Keratinocyte (primary cell): ENCODE measurements at regions not wholly inside any gene's neighbourhood (a gene's known extent, or its start where the extent isn't known, plus 50 kb on each side); places are given as distances from the start of the nearest gene placed in this dataset.

Experiments
- DNase-seq: peaks from one replicate; pipeline ENCODE4 v3.0.0-alpha.2; 2011; ENCODE audit warnings: low read depth, missing footprints, low spot score
- FAIRE-seq: peaks from 2 replicates; lab custom pipeline; 2011; peaks lifted over from hg19 to GRCh38; lab: Jason Lieb, UNC
- H2AFZ ChIP-seq: 2 replicates; pipeline ENCODE4 v1.6.0; 2012; ENCODE audit warnings: low read length, control low read depth, inconsistent platforms; ENCODE audit not compliant: control insufficient read depth
- H3K27ac ChIP-seq: 2 replicates; pipeline ENCODE4 v1.5.1; 2011; ENCODE audit warnings: low read length; ENCODE audit not compliant: control insufficient read depth, insufficient read depth
- H3K27me3 ChIP-seq: 3 replicates; pipeline ENCODE4 v1.6.0; 2011; ENCODE audit warnings: low read length; ENCODE audit not compliant: control insufficient read depth, insufficient read depth; ENCODE audit errors: extremely low read depth
- H3K36me3 ChIP-seq, 2 experiments: 2 replicates in 1 of 2; 3 replicates in 1 of 2; pipeline ENCODE4 v1.5.1; 2011; ENCODE audit warnings: low read length in 2 of 2, mild to moderate bottlenecking in 1 of 2; ENCODE audit not compliant: control insufficient read depth in 2 of 2, insufficient read depth in 2 of 2; ENCODE audit errors: extremely low read depth in 1 of 2
- H3K4me1 ChIP-seq: 3 replicates; pipeline ENCODE4 v1.5.1; 2011; ENCODE audit warnings: low read length; ENCODE audit not compliant: control insufficient read depth, insufficient read depth; ENCODE audit errors: extremely low read depth
- H3K4me2 ChIP-seq: 3 replicates; pipeline ENCODE4 v1.6.0; 2011; ENCODE audit warnings: low read depth, low read length; ENCODE audit not compliant: control insufficient read depth, insufficient read depth; ENCODE audit errors: extremely low read depth
- H3K4me3 ChIP-seq, 3 experiments: fragments of 200-600 bp in 1 of 3; sonication (generic) in 1 of 3; 2 replicates in 2 of 3; 3 replicates in 1 of 3; pipeline ENCODE4 v1.5.1; 2011 to 2016; ENCODE audit warnings: low read length in 3 of 3, mild to moderate bottlenecking in 3 of 3, control low read depth in 2 of 3, inconsistent platforms in 1 of 3, low read depth in 1 of 3, mixed read lengths in 1 of 3, mixed run types in 1 of 3, moderate library complexity in 1 of 3; ENCODE audit not compliant: control insufficient read depth in 2 of 3, insufficient read depth in 2 of 3; ENCODE audit errors: extremely low read depth in 1 of 3
- H3K79me2 ChIP-seq: 2 replicates; pipeline ENCODE4 v1.6.0; 2012; ENCODE audit warnings: low read length; ENCODE audit not compliant: control insufficient read depth, insufficient read depth
- H3K9ac ChIP-seq: 3 replicates; pipeline ENCODE4 v1.6.0; 2011; ENCODE audit warnings: low read length; ENCODE audit not compliant: control insufficient read depth, insufficient read depth; ENCODE audit errors: extremely low read depth
- H3K9me1 ChIP-seq: 3 replicates; pipeline ENCODE4 v1.6.0; 2011; ENCODE audit warnings: low read length; ENCODE audit not compliant: control insufficient read depth, insufficient read depth; ENCODE audit errors: extremely low read depth
- H3K9me3 ChIP-seq: 2 replicates; pipeline ENCODE4 v1.5.1; 2012; ENCODE audit warnings: low read depth, low read length; ENCODE audit not compliant: control insufficient read depth
- H4K20me1 ChIP-seq: 3 replicates; pipeline ENCODE4 v1.6.0; 2011; ENCODE audit warnings: low read length; ENCODE audit not compliant: control insufficient read depth, insufficient read depth; ENCODE audit errors: extremely low read depth
- EZH2 ChIP-seq: IDR thresholded peaks from one replicate; pipeline ENCODE4 v1.6.1; 2012; ENCODE audit warnings: inconsistent platforms, mild to moderate bottlenecking, low read length, moderate library complexity
- dilution Hi-C: fragments of 300-500 bp; cut with MboI; formaldehyde crosslinking; loops from one replicate; pipeline ENCODE4 v1.7.0; 2020; ENCODE audit warnings: low sequenced_read_pairs; ENCODE audit not compliant: extremely low pct_ligation_motif_present
- TF ChIP-seq, protein P1 (sequence below), 3 experiments: IDR thresholded peaks in 1 of 3; conservative IDR thresholded peaks in 1 of 3; optimal IDR thresholded peaks in 1 of 3; 2 replicates in 2 of 3; 3 replicates in 1 of 3; pipeline versions ENCODE3 to v1.5.1; 2011; ENCODE audit warnings: low read length in 3 of 3, mild to moderate bottlenecking in 3 of 3, moderate library complexity in 2 of 3, control low read depth in 1 of 3, inconsistent platforms in 1 of 3; ENCODE audit not compliant: insufficient read depth in 2 of 3; ENCODE audit errors: extremely low read depth in 1 of 3

DNA sequence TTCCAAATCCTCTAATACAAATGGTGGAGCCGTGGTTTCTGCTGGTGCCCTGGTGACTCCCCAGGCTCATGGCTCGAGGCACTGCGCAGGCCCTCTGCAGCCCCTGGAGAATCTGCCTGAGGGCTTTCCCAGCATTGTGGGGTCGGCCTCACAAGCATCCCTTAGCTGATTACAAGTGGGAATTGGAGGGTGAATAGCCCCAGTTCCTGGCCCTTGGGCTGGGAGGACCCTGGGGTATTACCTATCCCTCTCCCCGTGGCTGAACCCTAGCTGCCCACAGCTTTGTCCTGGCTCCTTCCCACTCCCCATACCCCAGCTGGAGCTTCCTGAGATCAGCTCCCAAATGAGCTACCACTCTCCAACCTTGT, 212.2 kb upstream of the CST7 start:
- dilution Hi-C loops, result no loop called here
- Histone ChIP-seq H4K20me1 (no peaks in the 10 kb centered on the region), H3K4me1 (no peaks in the 10 kb centered on the region), H3K4me3 (no peak overlapping the region), H3K27ac (no peak overlapping the region), H2AFZ (no peak overlapping the region), H3K9me1 (no peaks in the 10 kb centered on the region), H3K4me2 (no peak overlapping the region), H3K9ac (no peak overlapping the region), H3K27me3 (no peaks in the 10 kb centered on the region), H3K79me2 (no peaks in the 10 kb centered on the region), H3K36me3 (no peaks in the 10 kb centered on the region), H3K9me3 (no peaks in the 10 kb centered on the region)
- DNase-seq (no peak), FAIRE-seq (no peak)
- TF ChIP-seq EZH2, result no peak
- TF ChIP-seq, protein P1, sequence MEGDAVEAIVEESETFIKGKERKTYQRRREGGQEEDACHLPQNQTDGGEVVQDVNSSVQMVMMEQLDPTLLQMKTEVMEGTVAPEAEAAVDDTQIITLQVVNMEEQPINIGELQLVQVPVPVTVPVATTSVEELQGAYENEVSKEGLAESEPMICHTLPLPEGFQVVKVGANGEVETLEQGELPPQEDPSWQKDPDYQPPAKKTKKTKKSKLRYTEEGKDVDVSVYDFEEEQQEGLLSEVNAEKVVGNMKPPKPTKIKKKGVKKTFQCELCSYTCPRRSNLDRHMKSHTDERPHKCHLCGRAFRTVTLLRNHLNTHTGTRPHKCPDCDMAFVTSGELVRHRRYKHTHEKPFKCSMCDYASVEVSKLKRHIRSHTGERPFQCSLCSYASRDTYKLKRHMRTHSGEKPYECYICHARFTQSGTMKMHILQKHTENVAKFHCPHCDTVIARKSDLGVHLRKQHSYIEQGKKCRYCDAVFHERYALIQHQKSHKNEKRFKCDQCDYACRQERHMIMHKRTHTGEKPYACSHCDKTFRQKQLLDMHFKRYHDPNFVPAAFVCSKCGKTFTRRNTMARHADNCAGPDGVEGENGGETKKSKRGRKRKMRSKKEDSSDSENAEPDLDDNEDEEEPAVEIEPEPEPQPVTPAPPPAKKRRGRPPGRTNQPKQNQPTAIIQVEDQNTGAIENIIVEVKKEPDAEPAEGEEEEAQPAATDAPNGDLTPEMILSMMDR (optimal IDR thresholded peaks at IDR 0.05 in 1 of 3, IDR thresholded peaks at IDR 0.05 in 1 of 3, conservative IDR thresholded peaks at IDR 0.05 in 1 of 3; ENCODE audit: extremely low read depth in 1 of 3, insufficient read depth in 2 of 3, low read length in 3 of 3), result no peak

DNA sequence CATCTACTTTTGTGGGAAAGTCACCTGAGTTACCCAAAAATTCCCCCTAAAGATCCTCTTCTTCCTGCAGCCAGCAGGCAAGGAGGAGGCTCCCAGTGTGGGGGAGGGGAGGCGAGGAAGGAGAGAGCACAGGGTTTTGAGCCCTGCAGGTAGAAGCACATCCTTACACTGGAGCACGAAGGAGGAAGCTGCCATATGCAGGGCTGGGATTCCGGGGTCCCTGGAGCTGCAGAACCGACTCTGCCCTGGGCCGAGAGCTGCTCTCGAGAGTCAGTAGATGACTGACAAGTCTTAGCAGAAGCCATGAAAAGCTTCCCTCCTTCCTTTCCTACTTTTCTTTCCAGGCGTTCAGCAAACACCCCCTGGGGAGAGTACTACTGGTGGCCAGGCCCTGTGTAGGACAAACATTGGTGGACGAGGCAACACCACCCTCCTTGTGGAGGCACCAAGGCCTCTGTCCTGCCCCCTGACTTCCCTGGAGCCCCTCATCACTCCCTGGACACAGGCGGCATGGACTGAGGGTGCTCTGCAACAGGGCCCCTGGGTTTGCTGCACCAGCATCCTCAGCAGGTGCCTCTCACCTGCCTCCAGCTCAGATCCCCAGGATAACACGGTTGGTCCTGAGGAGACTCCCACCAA, 211.7 kb upstream of the CST7 start:
- dilution Hi-C loops, result no loop called here
- Histone ChIP-seq H3K9me3 (no peaks in the 10 kb centered on the region), H3K27ac (no peak overlapping the region), H3K4me1 (no peaks in the 10 kb centered on the region), H3K4me3 (no peak overlapping the region), H3K9me1 (no peaks in the 10 kb centered on the region), H3K79me2 (no peaks in the 10 kb centered on the region), H4K20me1 (no peaks in the 10 kb centered on the region), H3K27me3 (peaks cover 4% of the 10 kb centered on the region), H3K36me3 (no peaks in the 10 kb centered on the region), H3K9ac (no peak overlapping the region), H3K4me2 (no peak overlapping the region), H2AFZ (no peak overlapping the region)
- FAIRE-seq (no peak), DNase-seq (no peak)
- TF ChIP-seq, protein P1 (optimal IDR thresholded peaks at IDR 0.05 in 1 of 3, IDR thresholded peaks at IDR 0.05 in 1 of 3, conservative IDR thresholded peaks at IDR 0.05 in 1 of 3; ENCODE audit: extremely low read depth in 1 of 3, insufficient read depth in 2 of 3, low read length in 3 of 3), result no peak
- TF ChIP-seq EZH2, result no peak
